Keratinocyte (primary cell): ENCODE measurements at regions not wholly inside any gene's neighbourhood (a gene's known extent, or its start where the extent isn't known, plus 50 kb on each side); places are given as distances from the start of the nearest gene placed in this dataset.

Source experiments
- EZH2 ChIP-seq: IDR thresholded peaks from one replicate; pipeline ENCODE4 v1.6.1; 2012; ENCODE audit warnings: inconsistent platforms, mild to moderate bottlenecking, low read length, moderate library complexity
- TF ChIP-seq, protein P1 (sequence below), 3 experiments: IDR thresholded peaks in 1 of 3; conservative IDR thresholded peaks in 1 of 3; optimal IDR thresholded peaks in 1 of 3; 2 replicates in 2 of 3; 3 replicates in 1 of 3; pipeline versions ENCODE3 to v1.5.1; 2011; ENCODE audit warnings: low read length in 3 of 3, mild to moderate bottlenecking in 3 of 3, moderate library complexity in 2 of 3, control low read depth in 1 of 3, inconsistent platforms in 1 of 3; ENCODE audit not compliant: insufficient read depth in 2 of 3; ENCODE audit errors: extremely low read depth in 1 of 3

DNA sequence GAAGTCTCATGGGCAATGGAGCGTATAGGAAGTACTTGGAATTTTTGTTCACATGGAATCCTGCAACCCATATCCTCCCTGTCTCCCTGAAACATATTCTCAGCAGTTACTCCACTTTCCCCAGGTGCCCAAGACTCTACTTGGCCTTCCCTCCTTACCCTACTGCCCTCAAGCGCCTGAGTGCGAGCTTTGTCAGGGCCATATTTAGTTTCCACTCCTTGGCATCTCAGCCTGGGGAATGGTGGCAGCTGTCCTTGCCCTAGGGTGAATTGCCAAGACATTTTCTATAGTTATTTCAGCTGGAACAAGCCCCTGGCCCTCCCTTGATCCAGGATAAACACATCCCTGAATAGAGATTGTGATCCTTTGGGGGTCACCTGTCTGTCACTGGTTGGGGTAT is 569.3 kb upstream of the LRFN5 start:
- TF ChIP-seq, protein P1, sequence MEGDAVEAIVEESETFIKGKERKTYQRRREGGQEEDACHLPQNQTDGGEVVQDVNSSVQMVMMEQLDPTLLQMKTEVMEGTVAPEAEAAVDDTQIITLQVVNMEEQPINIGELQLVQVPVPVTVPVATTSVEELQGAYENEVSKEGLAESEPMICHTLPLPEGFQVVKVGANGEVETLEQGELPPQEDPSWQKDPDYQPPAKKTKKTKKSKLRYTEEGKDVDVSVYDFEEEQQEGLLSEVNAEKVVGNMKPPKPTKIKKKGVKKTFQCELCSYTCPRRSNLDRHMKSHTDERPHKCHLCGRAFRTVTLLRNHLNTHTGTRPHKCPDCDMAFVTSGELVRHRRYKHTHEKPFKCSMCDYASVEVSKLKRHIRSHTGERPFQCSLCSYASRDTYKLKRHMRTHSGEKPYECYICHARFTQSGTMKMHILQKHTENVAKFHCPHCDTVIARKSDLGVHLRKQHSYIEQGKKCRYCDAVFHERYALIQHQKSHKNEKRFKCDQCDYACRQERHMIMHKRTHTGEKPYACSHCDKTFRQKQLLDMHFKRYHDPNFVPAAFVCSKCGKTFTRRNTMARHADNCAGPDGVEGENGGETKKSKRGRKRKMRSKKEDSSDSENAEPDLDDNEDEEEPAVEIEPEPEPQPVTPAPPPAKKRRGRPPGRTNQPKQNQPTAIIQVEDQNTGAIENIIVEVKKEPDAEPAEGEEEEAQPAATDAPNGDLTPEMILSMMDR (optimal IDR thresholded peaks at IDR 0.05 in 1 of 3, IDR thresholded peaks at IDR 0.05 in 1 of 3, conservative IDR thresholded peaks at IDR 0.05 in 1 of 3; ENCODE audit: extremely low read depth in 1 of 3, insufficient read depth in 2 of 3, low read length in 3 of 3) = no peak
- no peak for TF ChIP-seq EZH2
